Endothelial cell of umbilical vein (primary cell): ENCODE measurements at regions not wholly inside any gene's neighbourhood (a gene's known extent, or its start where the extent isn't known, plus 50 kb on each side); places are given as distances from the start of the nearest gene placed in this dataset.

Experiments
- BruUV-seq: library from RNA; stranded (reverse); fragments of 400-500 nt; replicated peaks from 2 replicates; lab custom pipeline; 2021; lab: Mats Ljungman, UMichigan
- CTCF ChIA-PET: fragments of 300-600, 350-600 bp; sonication (Branson Sonifier 250); formaldehyde crosslinking; loops from one replicate; lab custom pipeline; 2021; ENCODE audit warnings: antibody characterized with exemption, inconsistent platforms; lab: Charles Lee
- POLR2A ChIA-PET: fragments of 300-600, 350-600 bp; sonication (Branson Sonifier 250); formaldehyde crosslinking; loops from one replicate; lab custom pipeline; 2021; ENCODE audit warnings: antibody characterized with exemption, inconsistent platforms; lab: Charles Lee
- DNase-seq: peaks from one replicate; pipeline ENCODE4 v3.0.0-alpha.2; 2011; ENCODE audit warnings: low read depth, low spot score
- FAIRE-seq: peaks from 2 replicates; lab custom pipeline; 2011; peaks lifted over from hg19 to GRCh38; lab: Jason Lieb, UNC
- H2AFZ ChIP-seq: 2 replicates; pipeline ENCODE4 v1.6.0; 2012; ENCODE audit warnings: low read depth, low read length, control low read depth, inconsistent platforms
- H3K27ac ChIP-seq: 2 replicates; pipeline ENCODE4 v1.5.1; 2011; ENCODE audit warnings: low read depth, mild to moderate bottlenecking, control low read depth, low read length, moderate library complexity; ENCODE audit not compliant: insufficient read depth
- H3K27me3 ChIP-seq, 2 experiments: 2 replicates each; pipeline versions ENCODE4 v1.6.0 to v1.6.1; 2011; ENCODE audit warnings: low read length in 2 of 2, mixed read lengths in 1 of 2; ENCODE audit not compliant: control insufficient read depth in 2 of 2, insufficient read depth in 2 of 2
- H3K36me3 ChIP-seq, 2 experiments: 2 replicates in 1 of 2; 3 replicates in 1 of 2; pipeline ENCODE4 v1.5.1; 2011; ENCODE audit warnings: low read length in 2 of 2, mild to moderate bottlenecking in 1 of 2, moderate library complexity in 1 of 2; ENCODE audit not compliant: control insufficient read depth in 2 of 2, insufficient read depth in 2 of 2; ENCODE audit errors: extremely low read depth in 1 of 2
- H3K4me1 ChIP-seq: 3 replicates; pipeline ENCODE4 v1.5.1; 2011; ENCODE audit warnings: mild to moderate bottlenecking, low read length; ENCODE audit not compliant: control insufficient read depth, insufficient read depth; ENCODE audit errors: extremely low read depth
- H3K4me2 ChIP-seq: 2 replicates; pipeline ENCODE4 v1.6.1; 2011; ENCODE audit warnings: low read length, control low read depth, mixed read lengths; ENCODE audit not compliant: insufficient read depth
- H3K4me3 ChIP-seq, 3 experiments: fragments of 200-600 bp in 1 of 3; sonication (generic), shearing (Covaris generic) in 1 of 3; replicated peaks in 1 of 3; 2 replicates each; pipeline ENCODE4 v1.5.1; 2011 to 2016; ENCODE audit warnings: control low read depth in 3 of 3, low read length in 3 of 3, mild to moderate bottlenecking in 2 of 3, inconsistent platforms in 1 of 3, low read depth in 1 of 3, moderate library complexity in 1 of 3; ENCODE audit not compliant: insufficient read depth in 1 of 3
- H3K79me2 ChIP-seq: 2 replicates; pipeline ENCODE4 v1.6.0; 2012; ENCODE audit warnings: low read length, inconsistent platforms; ENCODE audit not compliant: control insufficient read depth, insufficient read depth
- H3K9ac ChIP-seq: replicated peaks from 2 replicates; pipeline ENCODE3; 2011; ENCODE audit warnings: low read length, control low read depth; ENCODE audit not compliant: insufficient read depth; ENCODE audit errors: extremely low read depth
- H3K9me1 ChIP-seq: replicated peaks from 3 replicates; pipeline ENCODE4 v1.6.0; 2011; ENCODE audit warnings: mild to moderate bottlenecking, low read length; ENCODE audit not compliant: control insufficient read depth, insufficient read depth; ENCODE audit errors: extremely low read depth
- H3K9me3 ChIP-seq: replicated peaks from 2 replicates; pipeline ENCODE4 v1.5.1; 2012; ENCODE audit warnings: low read length, inconsistent platforms; ENCODE audit not compliant: control insufficient read depth, insufficient read depth
- H4K20me1 ChIP-seq: replicated peaks from 2 replicates; pipeline ENCODE3; 2011; ENCODE audit warnings: mild to moderate bottlenecking, low read length; ENCODE audit not compliant: control insufficient read depth, insufficient read depth; ENCODE audit errors: extremely low read depth
- EZH2 ChIP-seq: IDR thresholded peaks from 2 replicates; pipeline ENCODE4 v1.6.1; 2012; ENCODE audit warnings: borderline replicate concordance, low read depth, mild to moderate bottlenecking, moderate library complexity, low read length, inconsistent platforms; ENCODE audit not compliant: severe bottlenecking
- FOS ChIP-seq: IDR thresholded peaks from 2 replicates; pipeline ENCODE4 v1.6.1; 2011; ENCODE audit warnings: mild to moderate bottlenecking, low read length, moderate library complexity, borderline replicate concordance; ENCODE audit not compliant: insufficient read depth
- GATA2 ChIP-seq: IDR thresholded peaks from 2 replicates; pipeline ENCODE4 v1.7.0; 2011; ENCODE audit warnings: low read depth, mild to moderate bottlenecking, moderate library complexity, mixed read lengths, low read length; ENCODE audit not compliant: insufficient read length, insufficient read depth
- JUN ChIP-seq: IDR thresholded peaks from 2 replicates; pipeline ENCODE4 v1.6.1; 2011; ENCODE audit warnings: borderline replicate concordance, low read depth; ENCODE audit not compliant: insufficient read length, insufficient read depth
- MYC ChIP-seq: IDR thresholded peaks from one replicate; pipeline ENCODE4 v1.6.1; 2011; ENCODE audit warnings: mild to moderate bottlenecking, low read depth, low read length
- POLR2A ChIP-seq: IDR thresholded peaks from 2 replicates; pipeline ENCODE4 v1.6.1; 2012; ENCODE audit warnings: low read depth, mild to moderate bottlenecking, control low read depth, low read length
- POLR2AphosphoS5 ChIP-seq: IDR thresholded peaks from 2 replicates; pipeline ENCODE4 v1.6.1; 2012; ENCODE audit warnings: low read depth, mild to moderate bottlenecking, control low read depth, low read length, moderate library complexity; ENCODE audit not compliant: insufficient read depth
- dilution Hi-C: fragments of 300-500 bp; cut with MboI; formaldehyde crosslinking; loops from one replicate; pipeline ENCODE4 v1.15.0; 2019; ENCODE audit warnings: low sequenced_read_pairs; ENCODE audit not compliant: extremely low pct_ligation_motif_present
- intact Hi-C: fragments of 100-400 bp; cut with micrococcal nuclease; formaldehyde crosslinking; loops from one replicate; pipeline ENCODE4 v1.10.0; 2022
- TF ChIP-seq, protein P1 (sequence below): IDR thresholded peaks from 2 replicates; pipeline ENCODE4 v1.6.1; 2011; ENCODE audit not compliant: insufficient read depth, insufficient read length
- TF ChIP-seq, protein P2 (sequence below), 2 donors: IDR thresholded peaks; 1 replicate in 1 of 2; 2 replicates in 1 of 2; pipeline ENCODE4 v1.5.1; 2011; ENCODE audit warnings: low read length in 2 of 2, mild to moderate bottlenecking in 2 of 2, moderate library complexity in 2 of 2, control low read depth in 1 of 2, inconsistent platforms in 1 of 2, low read depth in 1 of 2; ENCODE audit not compliant: insufficient read depth in 1 of 2; ENCODE audit errors: extremely low read depth in 1 of 2

DNA sequence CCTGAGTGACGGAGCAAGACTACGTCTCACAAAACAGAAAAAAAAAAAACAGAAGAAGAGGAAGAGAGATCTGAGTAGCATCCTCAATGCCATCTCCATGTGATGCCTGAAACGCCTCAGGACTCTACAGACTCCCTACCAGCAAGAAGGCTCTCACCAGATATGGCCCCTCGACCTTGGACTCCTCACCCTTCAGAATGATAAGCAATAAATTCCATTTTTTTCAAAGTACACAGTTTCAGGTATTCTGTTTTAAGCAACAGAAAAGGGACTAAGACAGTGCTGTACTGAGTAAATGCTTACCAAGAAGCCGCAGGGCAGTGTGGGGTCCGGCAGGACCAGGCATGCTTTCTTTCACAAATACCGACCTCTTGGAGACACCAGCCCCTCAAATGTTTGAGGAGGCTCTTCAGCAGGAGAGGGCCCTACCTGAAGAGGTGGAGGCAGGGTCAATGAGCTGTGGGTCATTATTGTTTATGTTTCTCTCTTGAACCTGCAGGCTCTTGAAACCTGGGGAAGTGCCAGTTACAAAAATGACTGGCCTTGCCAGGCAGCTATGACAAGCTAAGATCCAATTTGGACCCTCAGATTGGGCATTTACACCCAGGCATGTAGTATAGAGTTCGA is 204.1 kb upstream of the LYZL1 start:
- dilution Hi-C loops, result no loop called here
- FAIRE-seq (no peak), DNase-seq (no peak)
- H3K4me2 ChIP-seq, result no peak overlapping the region
- H3K27ac ChIP-seq, result no peak overlapping the region
- no peaks in the 10 kb centered on the region for H3K9me1 ChIP-seq
- TF ChIP-seq POLR2A, result no peak
- TF ChIP-seq GATA2, result no peak
- no peak for TF ChIP-seq POLR2AphosphoS5
- H3K9ac ChIP-seq, result no peak overlapping the region
- no peaks in the 10 kb centered on the region for H3K79me2 ChIP-seq
- H3K27me3 ChIP-seq, result peaks cover 0 to 2% of the 10 kb centered on the region in 2 experiments
- H4K20me1 ChIP-seq, result no peaks in the 10 kb centered on the region
- POLR2A ChIA-PET, result no interaction called here
- CTCF ChIA-PET, result no interaction called here
- no peak overlapping the region for H3K4me3 ChIP-seq
- H3K4me1 ChIP-seq, result no peaks in the 10 kb centered on the region
- BruUV-seq, result no TSS peak
- H3K36me3 ChIP-seq, result no peaks in the 10 kb centered on the region
- intact Hi-C loops, result no loop called here
- H2AFZ ChIP-seq, result no peak overlapping the region
- H3K9me3 ChIP-seq, result no peaks in the 10 kb centered on the region

DNA sequence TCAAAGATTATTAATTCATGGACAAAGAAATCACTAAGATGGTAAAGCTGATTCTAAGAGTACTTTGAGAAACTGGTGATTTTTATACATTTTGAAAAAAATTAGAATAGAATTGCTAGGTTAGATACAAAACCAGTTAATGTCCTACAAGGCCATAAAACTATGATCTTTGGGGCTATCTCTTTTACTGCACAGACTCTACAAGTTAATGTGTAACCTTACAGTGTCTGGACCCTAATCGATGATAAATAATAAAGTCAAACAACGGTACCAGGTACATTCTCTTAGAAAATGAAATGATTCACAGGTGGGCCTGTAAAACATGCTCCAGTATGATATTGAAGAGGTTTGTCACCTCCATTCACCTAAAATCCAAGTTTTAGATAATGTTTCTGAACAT is 199.8 kb upstream of the LYZL1 start:
- Histone ChIP-seq H3K9ac (no peak overlapping the region), H3K9me3 (no peaks in the 10 kb centered on the region), H3K4me1 (no peaks in the 10 kb centered on the region), H3K36me3 (no peaks in the 10 kb centered on the region), H3K9me1 (no peaks in the 10 kb centered on the region), H3K27me3 (peaks cover 0 to 4% of the 10 kb centered on the region in 2 experiments), H3K4me2 (no peak overlapping the region), H4K20me1 (no peaks in the 10 kb centered on the region), H3K27ac (no peak overlapping the region), H3K4me3 (no peak overlapping the region), H3K79me2 (no peaks in the 10 kb centered on the region), H2AFZ (no peak overlapping the region)
- ChIA-PET POLR2A (no interaction called here), CTCF (interaction anchor here (0.6 to 0.7 kb wide), 2 partner anchors 21 to 425 kb away, joined by 3 to 4 read pairs; no protein-coding TSS in a partner anchor)
- BruUV-seq, result no TSS peak
- no peak for FAIRE-seq
- dilution Hi-C loops (no loop called here), intact Hi-C loops (no loop called here)
- TF ChIP-seq POLR2AphosphoS5, result no peak
- TF ChIP-seq, protein P1, sequence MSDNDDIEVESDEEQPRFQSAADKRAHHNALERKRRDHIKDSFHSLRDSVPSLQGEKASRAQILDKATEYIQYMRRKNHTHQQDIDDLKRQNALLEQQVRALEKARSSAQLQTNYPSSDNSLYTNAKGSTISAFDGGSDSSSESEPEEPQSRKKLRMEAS, result no peak
- TF ChIP-seq JUN, result no peak
- no peak for TF ChIP-seq MYC
- TF ChIP-seq, protein P2, sequence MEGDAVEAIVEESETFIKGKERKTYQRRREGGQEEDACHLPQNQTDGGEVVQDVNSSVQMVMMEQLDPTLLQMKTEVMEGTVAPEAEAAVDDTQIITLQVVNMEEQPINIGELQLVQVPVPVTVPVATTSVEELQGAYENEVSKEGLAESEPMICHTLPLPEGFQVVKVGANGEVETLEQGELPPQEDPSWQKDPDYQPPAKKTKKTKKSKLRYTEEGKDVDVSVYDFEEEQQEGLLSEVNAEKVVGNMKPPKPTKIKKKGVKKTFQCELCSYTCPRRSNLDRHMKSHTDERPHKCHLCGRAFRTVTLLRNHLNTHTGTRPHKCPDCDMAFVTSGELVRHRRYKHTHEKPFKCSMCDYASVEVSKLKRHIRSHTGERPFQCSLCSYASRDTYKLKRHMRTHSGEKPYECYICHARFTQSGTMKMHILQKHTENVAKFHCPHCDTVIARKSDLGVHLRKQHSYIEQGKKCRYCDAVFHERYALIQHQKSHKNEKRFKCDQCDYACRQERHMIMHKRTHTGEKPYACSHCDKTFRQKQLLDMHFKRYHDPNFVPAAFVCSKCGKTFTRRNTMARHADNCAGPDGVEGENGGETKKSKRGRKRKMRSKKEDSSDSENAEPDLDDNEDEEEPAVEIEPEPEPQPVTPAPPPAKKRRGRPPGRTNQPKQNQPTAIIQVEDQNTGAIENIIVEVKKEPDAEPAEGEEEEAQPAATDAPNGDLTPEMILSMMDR (IDR thresholded peaks at IDR 0.05; ENCODE audit: extremely low read depth in 1 of 2, insufficient read depth in 1 of 2, low read depth in 1 of 2, low read length in 2 of 2), result no peak
- TF ChIP-seq GATA2, result no peak
- TF ChIP-seq FOS, result no peak
- no peak for TF ChIP-seq EZH2
- TF ChIP-seq POLR2A, result no peak
- no peak for DNase-seq
